ENCODE measurements at regions not wholly inside any gene's neighbourhood (a gene's known extent, or its start where the extent isn't known, plus 50 kb on each side); places are given as distances from the start of the nearest gene placed in this dataset.

DNA sequence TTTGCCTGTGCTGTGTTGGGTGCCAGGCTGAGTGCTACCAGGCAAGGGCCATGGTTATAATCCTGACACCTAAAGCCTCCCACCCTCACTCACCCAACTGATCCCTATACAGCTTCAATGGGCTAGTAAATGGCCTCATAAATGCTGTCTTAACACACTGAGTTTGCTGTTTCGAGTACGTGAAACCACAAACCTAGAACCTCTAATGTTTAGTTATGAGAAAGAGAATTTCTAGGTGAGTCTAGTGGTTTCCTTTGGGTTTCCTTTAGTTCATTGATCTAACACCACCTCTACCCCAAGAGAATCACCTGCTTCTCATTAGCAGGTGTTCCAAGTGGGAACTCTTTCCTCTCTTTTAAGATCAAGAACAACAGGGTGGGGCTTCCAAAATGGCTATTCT lies 172.0 kb downstream of the MC4R start:
- TF ChIP-seq POLR2AphosphoS5 (IDR thresholded peaks at IDR 0.05; ENCODE audit: low read depth) (no peak), SPI1 (IDR thresholded peaks at IDR 0.05; ENCODE audit: borderline replicate concordance, low read depth) (no peak), GABPA (IDR thresholded peaks at IDR 0.05; ENCODE audit: low read depth) (no peak)
- TF ChIP-seq, protein P1, sequence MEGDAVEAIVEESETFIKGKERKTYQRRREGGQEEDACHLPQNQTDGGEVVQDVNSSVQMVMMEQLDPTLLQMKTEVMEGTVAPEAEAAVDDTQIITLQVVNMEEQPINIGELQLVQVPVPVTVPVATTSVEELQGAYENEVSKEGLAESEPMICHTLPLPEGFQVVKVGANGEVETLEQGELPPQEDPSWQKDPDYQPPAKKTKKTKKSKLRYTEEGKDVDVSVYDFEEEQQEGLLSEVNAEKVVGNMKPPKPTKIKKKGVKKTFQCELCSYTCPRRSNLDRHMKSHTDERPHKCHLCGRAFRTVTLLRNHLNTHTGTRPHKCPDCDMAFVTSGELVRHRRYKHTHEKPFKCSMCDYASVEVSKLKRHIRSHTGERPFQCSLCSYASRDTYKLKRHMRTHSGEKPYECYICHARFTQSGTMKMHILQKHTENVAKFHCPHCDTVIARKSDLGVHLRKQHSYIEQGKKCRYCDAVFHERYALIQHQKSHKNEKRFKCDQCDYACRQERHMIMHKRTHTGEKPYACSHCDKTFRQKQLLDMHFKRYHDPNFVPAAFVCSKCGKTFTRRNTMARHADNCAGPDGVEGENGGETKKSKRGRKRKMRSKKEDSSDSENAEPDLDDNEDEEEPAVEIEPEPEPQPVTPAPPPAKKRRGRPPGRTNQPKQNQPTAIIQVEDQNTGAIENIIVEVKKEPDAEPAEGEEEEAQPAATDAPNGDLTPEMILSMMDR (IDR thresholded peaks at IDR 0.05; ENCODE audit: insufficient read depth, low read length), result no peak
- TF ChIP-seq, protein P2, sequence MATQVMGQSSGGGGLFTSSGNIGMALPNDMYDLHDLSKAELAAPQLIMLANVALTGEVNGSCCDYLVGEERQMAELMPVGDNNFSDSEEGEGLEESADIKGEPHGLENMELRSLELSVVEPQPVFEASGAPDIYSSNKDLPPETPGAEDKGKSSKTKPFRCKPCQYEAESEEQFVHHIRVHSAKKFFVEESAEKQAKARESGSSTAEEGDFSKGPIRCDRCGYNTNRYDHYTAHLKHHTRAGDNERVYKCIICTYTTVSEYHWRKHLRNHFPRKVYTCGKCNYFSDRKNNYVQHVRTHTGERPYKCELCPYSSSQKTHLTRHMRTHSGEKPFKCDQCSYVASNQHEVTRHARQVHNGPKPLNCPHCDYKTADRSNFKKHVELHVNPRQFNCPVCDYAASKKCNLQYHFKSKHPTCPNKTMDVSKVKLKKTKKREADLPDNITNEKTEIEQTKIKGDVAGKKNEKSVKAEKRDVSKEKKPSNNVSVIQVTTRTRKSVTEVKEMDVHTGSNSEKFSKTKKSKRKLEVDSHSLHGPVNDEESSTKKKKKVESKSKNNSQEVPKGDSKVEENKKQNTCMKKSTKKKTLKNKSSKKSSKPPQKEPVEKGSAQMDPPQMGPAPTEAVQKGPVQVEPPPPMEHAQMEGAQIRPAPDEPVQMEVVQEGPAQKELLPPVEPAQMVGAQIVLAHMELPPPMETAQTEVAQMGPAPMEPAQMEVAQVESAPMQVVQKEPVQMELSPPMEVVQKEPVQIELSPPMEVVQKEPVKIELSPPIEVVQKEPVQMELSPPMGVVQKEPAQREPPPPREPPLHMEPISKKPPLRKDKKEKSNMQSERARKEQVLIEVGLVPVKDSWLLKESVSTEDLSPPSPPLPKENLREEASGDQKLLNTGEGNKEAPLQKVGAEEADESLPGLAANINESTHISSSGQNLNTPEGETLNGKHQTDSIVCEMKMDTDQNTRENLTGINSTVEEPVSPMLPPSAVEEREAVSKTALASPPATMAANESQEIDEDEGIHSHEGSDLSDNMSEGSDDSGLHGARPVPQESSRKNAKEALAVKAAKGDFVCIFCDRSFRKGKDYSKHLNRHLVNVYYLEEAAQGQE (IDR thresholded peaks at IDR 0.05; ENCODE audit: insufficient replicate concordance, low read depth), result no peak

All from HL-60 (cell line).